CD4-positive, alpha-beta memory T cell (primary cell): ENCODE measurements at regions not wholly inside any gene's neighbourhood (a gene's known extent, or its start where the extent isn't known, plus 50 kb on each side); places are given as distances from the start of the nearest gene placed in this dataset.

Experiments used
- CTCF ChIA-PET: fragments of 350-600 bp; sonication (Branson Sonifier 250); formaldehyde crosslinking; loops from one replicate; lab custom pipeline; 2021; ENCODE audit warnings: inconsistent platforms; ENCODE audit not compliant: partially characterized antibody; lab: Charles Lee
- POLR2A ChIA-PET: fragments of 350-600 bp; sonication (Branson Sonifier 250); formaldehyde crosslinking; loops from one replicate; lab custom pipeline; 2021; ENCODE audit not compliant: partially characterized antibody; lab: Charles Lee
- DNase-seq, 5 donors: peaks; one replicate each; pipeline versions ENCODE4 v3.0.0 to v3.0.0-alpha.2; 2020 to 2022; ENCODE audit warnings: mixed read lengths in 1 of 5
- H3K27ac ChIP-seq: one replicate; pipeline ENCODE4 v1.7.0; 2013; ENCODE audit warnings: low read depth, low read length
- H3K27me3 ChIP-seq: 2 replicates; pipeline ENCODE4 v1.7.0; 2013; ENCODE audit warnings: mild to moderate bottlenecking, low read length, moderate library complexity; ENCODE audit not compliant: insufficient read depth
- H3K36me3 ChIP-seq: 2 replicates; pipeline ENCODE4 v1.7.0; 2013; ENCODE audit warnings: mild to moderate bottlenecking, low read length, moderate library complexity; ENCODE audit not compliant: insufficient read depth
- H3K4me1 ChIP-seq: 2 replicates; pipeline ENCODE4 v1.7.0; 2013; ENCODE audit warnings: mild to moderate bottlenecking, low read length, moderate library complexity; ENCODE audit not compliant: insufficient read depth
- H3K4me3 ChIP-seq, 2 donors: one replicate each; pipeline ENCODE4 v1.7.0; 2013; ENCODE audit warnings: low read length in 2 of 2, mild to moderate bottlenecking in 1 of 2
- H3K9me3 ChIP-seq, 2 donors: one replicate each; pipeline ENCODE4 v1.7.0; 2013; ENCODE audit warnings: low read length in 2 of 2, control low read depth in 1 of 2; ENCODE audit not compliant: control insufficient read depth in 1 of 2
- H3K27ac Mint-ChIP-seq, 7 donors: one replicate each; pipeline ENCODE4 v1.8.0; 2020 to 2021; ENCODE audit warnings: mixed read lengths in 7 of 7, mild to moderate bottlenecking in 6 of 7, inconsistent platforms in 3 of 7, moderate library complexity in 3 of 7
- H3K27me3 Mint-ChIP-seq, 2 donors: one replicate each; pipeline ENCODE4 v1.8.0; 2020 to 2021; ENCODE audit warnings: mixed read lengths in 2 of 2
- H3K36me3 Mint-ChIP-seq, 2 donors: one replicate each; pipeline ENCODE4 v1.8.0; 2020 to 2021; ENCODE audit warnings: mixed read lengths in 2 of 2, inconsistent platforms in 1 of 2, mild to moderate bottlenecking in 1 of 2
- H3K4me1 Mint-ChIP-seq, 4 donors: one replicate each; pipeline ENCODE4 v1.8.0; 2020 to 2021; ENCODE audit warnings: mixed read lengths in 4 of 4, mild to moderate bottlenecking in 1 of 4
- H3K4me3 Mint-ChIP-seq, 8 donors: one replicate each; pipeline ENCODE4 v1.8.0; 2020 to 2021; ENCODE audit warnings: mixed read lengths in 8 of 8, mild to moderate bottlenecking in 7 of 8, moderate library complexity in 6 of 8, inconsistent platforms in 3 of 8
- H3K9me3 Mint-ChIP-seq, 8 donors: one replicate each; pipeline ENCODE4 v1.8.0; 2020 to 2021; ENCODE audit warnings: mixed read lengths in 8 of 8, mild to moderate bottlenecking in 5 of 8, inconsistent platforms in 3 of 8, moderate library complexity in 1 of 8
- intact Hi-C: fragments of 100-400 bp; cut with micrococcal nuclease; formaldehyde crosslinking; loops from one replicate; pipeline ENCODE4 v1.15.1; 2023

- Histone ChIP-seq H3K36me3 (no peaks in the 10 kb centered on the region), H3K27ac (no peak overlapping the region), H3K9me3 (no peaks in the 10 kb centered on the region), H3K4me1 (no peaks in the 10 kb centered on the region), H3K4me3 (no peak overlapping the region), H3K27me3 (no peaks in the 10 kb centered on the region)
- intact Hi-C loops, result no loop called here
- CTCF ChIA-PET, result interaction anchor here (1.1 to 1.3 kb wide), 3 partner anchors 18 to 151 kb away, joined by 3 to 4 read pairs (median 3); no protein-coding TSS in a partner anchor
- no peaks in the 10 kb centered on the region for H3K9me3 Mint-ChIP-seq
- no peak overlapping the region for H3K4me3 Mint-ChIP-seq
- peaks cover 0 to 3% of the 10 kb centered on the region in 2 donors for H3K27me3 Mint-ChIP-seq
- H3K36me3 Mint-ChIP-seq, result no peaks in the 10 kb centered on the region
- H3K4me1 Mint-ChIP-seq, result no peaks in the 10 kb centered on the region
- POLR2A ChIA-PET, result no interaction called here
- H3K27ac Mint-ChIP-seq, result no peak overlapping the region
- no peak for DNase-seq
These were observed 80.1 kb upstream of the OSBPL8 start for GRCh38 chr12:76639646-76640045.

DNA sequence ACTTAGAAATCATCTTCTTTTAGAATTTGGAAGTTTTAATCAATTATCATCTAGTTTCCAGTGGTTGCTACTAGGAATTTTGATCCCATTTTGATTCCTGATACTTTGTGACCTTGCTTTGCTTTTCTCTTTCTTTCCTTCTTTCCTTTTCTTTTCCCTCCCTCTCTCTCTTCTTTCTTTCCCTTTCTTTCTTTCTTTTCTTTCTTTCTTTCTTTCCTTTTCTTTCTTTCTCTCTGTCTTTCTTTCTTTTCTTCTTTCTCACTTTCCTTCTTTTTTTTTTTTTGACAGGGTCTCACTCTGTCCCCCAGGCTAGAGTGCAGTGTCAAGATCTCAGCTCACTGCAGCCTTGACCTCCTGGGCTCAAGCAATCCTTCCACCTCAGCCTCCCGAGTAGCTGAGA is 81.5 kb upstream of the OSBPL8 start:
- Mint-ChIP-seq H3K4me3 (no peak overlapping the region), H3K27me3 (peaks cover 0 to 3% of the 10 kb centered on the region in 2 donors), H3K27ac (peak overlapping the region in 1 of 7 donors; percentile 30), H3K9me3 (no peaks in the 10 kb centered on the region), H3K36me3 (no peaks in the 10 kb centered on the region), H3K4me1 (no peaks in the 10 kb centered on the region)
- Histone ChIP-seq H3K27ac (no peak overlapping the region), H3K4me3 (no peak overlapping the region), H3K27me3 (no peaks in the 10 kb centered on the region), H3K36me3 (no peaks in the 10 kb centered on the region), H3K9me3 (no peaks in the 10 kb centered on the region), H3K4me1 (no peaks in the 10 kb centered on the region)
- intact Hi-C loops, result no loop called here
- ChIA-PET CTCF (interaction anchor here (1.1 kb wide), 1 partner anchor 37 kb away, joined by 3 read pairs; no protein-coding TSS in a partner anchor), POLR2A (no interaction called here)
- no peak for DNase-seq

- H3K9me3 Mint-ChIP-seq, result no peaks in the 10 kb centered on the region
- POLR2A ChIA-PET, result no interaction called here
- no peak overlapping the region for H3K27ac ChIP-seq
- H3K27me3 ChIP-seq, result no peaks in the 10 kb centered on the region
- H3K27ac Mint-ChIP-seq, result no peak overlapping the region
- CTCF ChIA-PET, result no interaction called here
- no peaks in the 10 kb centered on the region for H3K4me1 Mint-ChIP-seq
- intact Hi-C loops, result no loop called here
- no peak overlapping the region for H3K4me3 Mint-ChIP-seq
- H3K27me3 Mint-ChIP-seq, result peaks cover 0 to 3% of the 10 kb centered on the region in 2 donors
- no peak for DNase-seq
- H3K4me1 ChIP-seq, result no peaks in the 10 kb centered on the region
- no peak overlapping the region for H3K4me3 ChIP-seq
- H3K36me3 ChIP-seq, result no peaks in the 10 kb centered on the region
- no peaks in the 10 kb centered on the region for H3K36me3 Mint-ChIP-seq
- H3K9me3 ChIP-seq, result no peaks in the 10 kb centered on the region
These were observed 82.4 kb upstream of the OSBPL8 start for GRCh38 chr12:76641961-76642360.

GRCh38 chr12:76643438-76643837 is 83.9 kb upstream of the OSBPL8 start:
- no peak overlapping the region for H3K4me3 ChIP-seq
- DNase-seq, result no peak
- Mint-ChIP-seq H3K4me3 (no peak overlapping the region), H3K9me3 (no peaks in the 10 kb centered on the region), H3K27ac (no peak overlapping the region), H3K4me1 (no peaks in the 10 kb centered on the region), H3K36me3 (no peaks in the 10 kb centered on the region), H3K27me3 (peaks cover 1 to 3% of the 10 kb centered on the region in 2 donors)
- H3K36me3 ChIP-seq, result no peaks in the 10 kb centered on the region
- no peaks in the 10 kb centered on the region for H3K4me1 ChIP-seq
- ChIA-PET POLR2A (no interaction called here), CTCF (interaction anchor here (1.0 kb wide), 1 partner anchor 21 kb away, joined by 4 read pairs; no protein-coding TSS in a partner anchor)
- H3K27me3 ChIP-seq, result no peaks in the 10 kb centered on the region
- H3K27ac ChIP-seq, result no peak overlapping the region
- no peaks in the 10 kb centered on the region for H3K9me3 ChIP-seq
- intact Hi-C loops, result no loop called here

GRCh38 chr12:76644950-76645349 is 85.4 kb upstream of the OSBPL8 start:
- H3K4me3 ChIP-seq, result no peak overlapping the region
- Mint-ChIP-seq H3K36me3 (no peaks in the 10 kb centered on the region), H3K4me3 (no peak overlapping the region), H3K27ac (no peak overlapping the region), H3K4me1 (no peaks in the 10 kb centered on the region), H3K9me3 (no peaks in the 10 kb centered on the region), H3K27me3 (peaks cover 3 to 4% of the 10 kb centered on the region in 2 donors)
- no peak for DNase-seq
- no peaks in the 10 kb centered on the region for H3K9me3 ChIP-seq
- ChIA-PET POLR2A (no interaction called here), CTCF (interaction anchor here (1.4 kb wide), 1 partner anchor 23 kb away, joined by 4 read pairs; no protein-coding TSS in a partner anchor)
- H3K4me1 ChIP-seq, result no peaks in the 10 kb centered on the region
- H3K36me3 ChIP-seq, result no peaks in the 10 kb centered on the region
- no peaks in the 10 kb centered on the region for H3K27me3 ChIP-seq
- H3K27ac ChIP-seq, result no peak overlapping the region
- intact Hi-C loops, result no loop called here

DNA sequence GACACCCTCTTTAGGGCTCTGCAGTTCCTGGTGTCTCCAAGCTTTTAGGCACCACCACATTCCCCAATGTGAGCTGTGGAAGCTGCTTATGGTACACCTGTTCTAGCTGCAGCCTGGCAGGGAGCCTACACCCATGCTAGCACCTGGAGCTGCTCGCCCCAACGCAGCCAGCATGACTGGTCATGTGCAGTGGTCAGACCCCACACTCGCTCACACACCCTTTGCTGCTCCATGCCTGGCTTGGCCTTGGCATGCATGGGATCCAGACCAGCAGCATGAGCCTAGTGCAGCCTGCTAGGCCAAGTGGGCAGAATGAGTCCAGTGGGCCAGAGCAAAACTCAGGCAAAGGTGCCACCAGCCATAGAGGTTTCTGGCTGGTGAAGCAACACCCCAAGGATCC is 86.4 kb upstream of the OSBPL8 start:
- POLR2A ChIA-PET, result no interaction called here
- H3K9me3 ChIP-seq, result no peaks in the 10 kb centered on the region
- Mint-ChIP-seq H3K9me3 (no peaks in the 10 kb centered on the region), H3K27me3 (peaks cover 3 to 4% of the 10 kb centered on the region in 2 donors), H3K4me3 (no peak overlapping the region), H3K36me3 (no peaks in the 10 kb centered on the region), H3K27ac (no peak overlapping the region), H3K4me1 (no peaks in the 10 kb centered on the region)
- H3K4me1 ChIP-seq, result no peaks in the 10 kb centered on the region
- H3K27ac ChIP-seq, result no peak overlapping the region
- no peaks in the 10 kb centered on the region for H3K36me3 ChIP-seq
- H3K4me3 ChIP-seq, result no peak overlapping the region
- no peak for DNase-seq
- CTCF ChIA-PET, result interaction anchor here (1.3 to 1.4 kb wide), 2 partner anchors 24 to 26 kb away, joined by 3 to 4 read pairs; no protein-coding TSS in a partner anchor
- H3K27me3 ChIP-seq, result no peaks in the 10 kb centered on the region
- intact Hi-C loops, result no loop called here

GRCh38 chr12:76646366-76646765 is 86.8 kb upstream of the OSBPL8 start:
- Mint-ChIP-seq H3K36me3 (no peaks in the 10 kb centered on the region), H3K27me3 (peaks cover 3 to 4% of the 10 kb centered on the region in 2 donors), H3K4me3 (no peak overlapping the region), H3K27ac (no peak overlapping the region), H3K9me3 (no peaks in the 10 kb centered on the region), H3K4me1 (no peaks in the 10 kb centered on the region)
- H3K36me3 ChIP-seq, result no peaks in the 10 kb centered on the region
- no peak overlapping the region for H3K27ac ChIP-seq
- H3K4me1 ChIP-seq, result no peaks in the 10 kb centered on the region
- intact Hi-C loops, result no loop called here
- CTCF ChIA-PET, result interaction anchor here (1.3 kb wide), 1 partner anchor 26 kb away, joined by 3 read pairs; no protein-coding TSS in a partner anchor
- H3K4me3 ChIP-seq, result no peak overlapping the region
- H3K27me3 ChIP-seq, result no peaks in the 10 kb centered on the region
- no peak for DNase-seq
- POLR2A ChIA-PET, result no interaction called here
- no peaks in the 10 kb centered on the region for H3K9me3 ChIP-seq
